Muscle layer of colon (tissue), 2 donors: ENCODE measurements at regions not wholly inside any gene's neighbourhood (a gene's known extent, or its start where the extent isn't known, plus 50 kb on each side); places are given as distances from the start of the nearest gene placed in this dataset.

ENCODE experiments used
- H3K27ac ChIP-seq: one replicate; pipeline ENCODE4 v1.7.0; 2013; ENCODE audit warnings: low read depth, mild to moderate bottlenecking, low read length, moderate library complexity
- H3K27me3 ChIP-seq, 2 donors: one replicate each; pipeline ENCODE4 v1.7.0; 2013; ENCODE audit warnings: low read length in 2 of 2, mild to moderate bottlenecking in 2 of 2; ENCODE audit not compliant: insufficient read depth in 2 of 2, control insufficient read depth in 1 of 2
- H3K36me3 ChIP-seq: one replicate; pipeline ENCODE4 v1.7.0; 2013; ENCODE audit warnings: mild to moderate bottlenecking, low read length; ENCODE audit not compliant: insufficient read depth
- H3K4me1 ChIP-seq: one replicate; pipeline ENCODE4 v1.7.0; 2013; ENCODE audit warnings: mild to moderate bottlenecking, low read length; ENCODE audit not compliant: insufficient read depth
- H3K4me3 ChIP-seq, 2 donors: one replicate each; pipeline ENCODE4 v1.7.0; 2013; ENCODE audit warnings: low read length in 2 of 2, low read depth in 1 of 2, mild to moderate bottlenecking in 1 of 2, moderate library complexity in 1 of 2
- H3K9ac ChIP-seq: one replicate; pipeline ENCODE4 v1.7.0; 2013; ENCODE audit warnings: low read length
- H3K9me3 ChIP-seq: one replicate; pipeline ENCODE4 v1.7.0; 2013; ENCODE audit warnings: mild to moderate bottlenecking, low read length
- donor health status: abdominal sarcoma.
- donor health status: Adenocarcinoma of cecum.

DNA sequence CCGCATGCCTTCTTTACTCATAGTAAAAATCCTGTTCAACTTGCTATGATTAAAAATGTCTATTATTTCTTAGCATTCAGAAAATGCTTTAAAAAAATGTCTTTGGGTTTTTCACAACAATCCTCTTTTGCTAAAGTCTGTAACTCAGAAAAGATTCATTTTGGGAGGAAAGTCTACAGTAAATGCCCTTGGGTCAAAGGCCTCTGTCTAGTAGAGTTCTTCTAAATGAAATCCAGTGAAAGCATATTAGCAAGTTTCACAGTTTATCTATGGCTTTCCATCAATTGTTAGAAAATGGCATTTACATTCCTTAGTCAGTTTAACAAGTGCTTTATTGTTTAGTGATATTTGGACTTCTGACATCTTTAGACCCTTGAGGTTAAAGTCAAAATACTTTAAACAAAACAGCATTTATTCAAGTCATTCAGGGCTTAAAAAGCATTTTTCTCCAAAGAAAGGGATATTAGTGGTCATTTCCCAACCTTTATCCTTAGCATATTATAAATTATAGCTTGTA lies 137.1 kb upstream of the TARS1 start:
- H3K27ac ChIP-seq = no peak overlapping the region
- H3K27me3 ChIP-seq = no peaks in the 10 kb centered on the region
- no peak overlapping the region for H3K4me3 ChIP-seq
- H3K4me1 ChIP-seq = peaks cover 53% of the 10 kb centered on the region
- no peaks in the 10 kb centered on the region for H3K9me3 ChIP-seq
- H3K9ac ChIP-seq = no peak overlapping the region
- no peaks in the 10 kb centered on the region for H3K36me3 ChIP-seq

DNA sequence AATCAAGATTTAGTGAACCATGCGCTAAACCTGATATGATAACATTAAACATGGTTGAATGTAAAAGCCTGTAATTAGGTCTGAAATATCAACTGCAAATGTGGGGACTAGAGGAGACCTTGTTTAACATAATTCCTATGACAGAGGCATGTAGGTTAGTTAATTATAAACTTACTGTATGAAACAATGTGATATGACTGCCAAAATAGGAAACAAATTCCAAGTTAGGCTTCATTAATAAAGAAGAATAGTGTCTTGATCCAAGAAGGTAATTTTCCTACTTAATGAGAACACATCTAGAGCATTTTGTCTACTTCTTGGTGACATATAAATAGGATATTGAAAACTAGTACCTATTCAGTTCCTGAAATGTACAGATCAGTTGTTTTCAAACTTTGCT lies 136.2 kb upstream of the TARS1 start:
- no peaks in the 10 kb centered on the region for H3K27me3 ChIP-seq
- H3K9ac ChIP-seq = no peak overlapping the region
- H3K36me3 ChIP-seq = no peaks in the 10 kb centered on the region
- no peak overlapping the region for H3K4me3 ChIP-seq
- peaks cover 57% of the 10 kb centered on the region for H3K4me1 ChIP-seq
- no peak overlapping the region for H3K27ac ChIP-seq
- H3K9me3 ChIP-seq = no peaks in the 10 kb centered on the region

DNA sequence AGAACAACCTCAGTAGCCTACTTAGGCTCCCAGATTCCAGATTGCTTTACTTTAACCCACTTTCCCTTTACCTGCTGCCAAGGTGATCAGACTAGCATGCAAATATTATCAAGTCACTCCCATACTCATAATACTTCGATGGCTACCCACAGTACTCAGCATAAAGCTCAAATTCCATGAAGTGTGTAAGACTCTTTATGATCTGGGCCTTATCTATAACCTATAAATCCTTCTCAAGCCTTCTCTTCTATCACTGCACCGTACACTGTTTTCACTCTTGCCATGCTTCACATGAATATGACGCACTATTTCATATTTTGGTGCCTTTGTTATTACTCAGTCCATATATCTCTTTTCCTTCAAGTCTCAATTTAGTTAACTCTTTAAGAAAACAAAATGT lies 135.2 kb upstream of the TARS1 start:
- H3K27ac ChIP-seq = no peak overlapping the region
- H3K4me1 ChIP-seq = peaks cover 53% of the 10 kb centered on the region
- no peaks in the 10 kb centered on the region for H3K9me3 ChIP-seq
- no peak overlapping the region for H3K4me3 ChIP-seq
- H3K9ac ChIP-seq = no peak overlapping the region
- H3K27me3 ChIP-seq = no peaks in the 10 kb centered on the region
- no peaks in the 10 kb centered on the region for H3K36me3 ChIP-seq

DNA sequence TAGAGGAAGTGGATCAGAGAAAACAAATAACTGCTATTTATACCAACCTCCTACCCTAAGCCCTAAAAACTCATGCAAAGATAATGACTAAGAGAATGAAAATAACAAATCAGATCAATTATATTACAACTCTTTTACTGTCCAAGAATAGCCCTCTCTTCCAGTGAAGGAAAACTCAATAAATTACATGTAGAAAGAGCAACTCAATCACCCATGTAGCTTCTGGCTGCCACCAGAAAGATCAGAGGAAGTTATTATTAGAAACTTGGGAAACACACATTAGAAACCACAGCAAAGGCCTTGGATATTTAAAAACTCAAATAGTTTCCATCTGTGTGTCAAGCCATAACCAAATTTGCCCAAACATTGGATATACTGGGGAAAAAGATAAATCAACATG lies 134.0 kb upstream of the TARS1 start:
- Histone ChIP-seq H3K9me3 (no peaks in the 10 kb centered on the region), H3K4me1 (peaks cover 56% of the 10 kb centered on the region), H3K4me3 (no peak overlapping the region), H3K27me3 (no peaks in the 10 kb centered on the region), H3K27ac (peak overlapping the region; percentile 10), H3K9ac (no peak overlapping the region), H3K36me3 (no peaks in the 10 kb centered on the region)

DNA sequence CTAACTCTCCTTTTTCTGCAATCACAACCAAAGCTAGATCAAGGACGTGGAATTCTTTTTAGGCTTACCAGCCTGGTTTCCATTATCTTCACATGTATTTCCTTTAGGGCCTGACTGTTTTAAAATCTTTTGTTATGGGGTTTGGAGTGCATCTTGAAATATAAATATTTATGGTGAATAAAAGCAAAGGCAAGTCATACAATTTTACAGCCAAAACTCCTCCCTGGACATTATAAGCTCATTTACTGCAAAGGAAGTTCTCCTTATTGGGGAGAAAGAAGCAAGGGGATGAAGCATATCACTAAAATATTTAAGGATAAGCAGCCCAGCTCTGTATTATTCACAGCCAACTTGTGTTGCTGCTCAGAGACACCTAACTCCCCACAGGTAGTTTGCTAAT lies 132.2 kb upstream of the TARS1 start:
- no peak overlapping the region for H3K4me3 ChIP-seq
- no peak overlapping the region for H3K9ac ChIP-seq
- no peaks in the 10 kb centered on the region for H3K27me3 ChIP-seq
- peaks cover 56% of the 10 kb centered on the region for H3K4me1 ChIP-seq
- H3K36me3 ChIP-seq = no peaks in the 10 kb centered on the region
- H3K9me3 ChIP-seq = no peaks in the 10 kb centered on the region
- peak overlapping the region; percentile 60 for H3K27ac ChIP-seq

DNA sequence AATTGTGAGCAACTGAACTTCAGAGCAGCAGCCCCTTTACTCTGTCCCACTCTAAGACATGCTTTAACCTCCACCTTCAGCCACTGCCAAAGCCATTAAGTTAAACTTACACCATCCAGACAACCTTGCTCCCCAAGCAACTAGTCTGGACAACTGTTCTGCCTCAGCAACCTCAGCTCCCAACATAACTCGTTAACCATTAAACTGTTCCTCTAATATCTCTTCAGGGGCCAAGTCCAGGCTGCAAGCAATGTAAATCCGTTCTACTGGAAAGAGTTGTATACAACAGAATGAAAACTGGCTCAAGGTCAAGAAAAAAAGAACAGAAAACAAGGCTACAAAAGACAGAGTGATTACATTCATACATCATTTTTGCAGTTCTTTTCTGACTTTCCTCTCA lies 131.7 kb upstream of the TARS1 start:
- no peaks in the 10 kb centered on the region for H3K36me3 ChIP-seq
- H3K9me3 ChIP-seq = no peaks in the 10 kb centered on the region
- no peak overlapping the region for H3K9ac ChIP-seq
- no peak overlapping the region for H3K4me3 ChIP-seq
- no peaks in the 10 kb centered on the region for H3K27me3 ChIP-seq
- peaks cover 53% of the 10 kb centered on the region for H3K4me1 ChIP-seq
- no peak overlapping the region for H3K27ac ChIP-seq

DNA sequence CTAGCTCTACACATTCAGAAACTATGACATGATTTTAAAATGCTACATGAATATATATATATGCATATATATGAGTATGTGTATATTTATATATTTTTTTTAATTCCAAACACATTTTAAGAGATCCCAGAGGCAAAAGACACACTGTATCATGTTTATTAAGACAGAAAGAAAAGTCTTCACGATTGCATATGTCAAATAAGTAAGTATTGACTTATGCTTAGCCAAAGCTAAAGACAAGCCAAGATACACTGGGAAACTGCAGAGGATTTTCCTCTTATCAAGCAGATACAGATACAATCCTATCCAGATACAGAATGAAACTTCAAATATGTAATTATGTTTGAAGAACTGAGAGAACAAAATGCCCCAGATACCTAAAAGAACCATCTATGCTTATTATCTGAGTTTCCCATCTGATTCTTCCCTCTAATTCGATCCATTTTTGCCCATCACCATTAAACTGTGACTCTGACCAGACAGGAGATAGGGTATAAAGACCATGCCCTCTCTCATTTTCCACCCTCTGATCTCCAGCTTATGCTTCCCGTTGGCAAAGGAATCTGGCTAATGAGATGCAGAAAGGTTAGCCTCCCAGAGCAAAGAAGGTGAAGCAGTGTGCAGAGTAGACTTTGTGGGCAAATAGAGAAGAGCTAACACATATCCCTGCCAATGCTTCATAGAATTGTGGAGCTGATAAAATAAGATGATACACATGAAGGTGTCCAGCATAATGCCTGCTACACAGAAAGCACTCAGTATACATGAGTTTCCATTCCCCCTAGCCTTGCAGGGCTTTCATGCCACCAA lies 131.0 kb upstream of the TARS1 start:
- Histone ChIP-seq H3K4me3 (no peak overlapping the region), H3K9me3 (no peaks in the 10 kb centered on the region), H3K27me3 (no peaks in the 10 kb centered on the region), H3K36me3 (no peaks in the 10 kb centered on the region), H3K9ac (no peak overlapping the region), H3K4me1 (peaks cover 53% of the 10 kb centered on the region), H3K27ac (no peak overlapping the region)

DNA sequence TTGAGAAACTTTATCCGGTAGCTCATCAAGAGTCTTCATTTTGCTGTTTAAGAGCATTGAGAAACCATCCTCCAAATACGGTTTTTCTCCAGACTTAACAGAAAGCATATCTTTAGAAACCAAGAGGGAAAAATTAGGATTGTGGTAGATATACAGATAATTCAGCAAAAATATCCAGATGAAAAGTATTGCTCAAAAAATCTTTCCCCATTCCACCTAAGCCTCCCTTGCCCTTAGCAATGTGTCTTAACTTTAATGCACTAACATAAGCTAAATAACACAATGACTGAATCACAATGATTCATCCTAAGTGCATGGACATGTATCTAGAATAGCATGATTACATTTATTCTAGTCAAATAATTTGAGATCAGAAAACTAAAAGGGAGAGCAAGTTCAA lies 130.3 kb upstream of the TARS1 start:
- Histone ChIP-seq H3K27me3 (no peaks in the 10 kb centered on the region), H3K27ac (no peak overlapping the region), H3K9me3 (no peaks in the 10 kb centered on the region), H3K9ac (no peak overlapping the region), H3K4me3 (no peak overlapping the region), H3K36me3 (no peaks in the 10 kb centered on the region), H3K4me1 (peaks cover 53% of the 10 kb centered on the region)

DNA sequence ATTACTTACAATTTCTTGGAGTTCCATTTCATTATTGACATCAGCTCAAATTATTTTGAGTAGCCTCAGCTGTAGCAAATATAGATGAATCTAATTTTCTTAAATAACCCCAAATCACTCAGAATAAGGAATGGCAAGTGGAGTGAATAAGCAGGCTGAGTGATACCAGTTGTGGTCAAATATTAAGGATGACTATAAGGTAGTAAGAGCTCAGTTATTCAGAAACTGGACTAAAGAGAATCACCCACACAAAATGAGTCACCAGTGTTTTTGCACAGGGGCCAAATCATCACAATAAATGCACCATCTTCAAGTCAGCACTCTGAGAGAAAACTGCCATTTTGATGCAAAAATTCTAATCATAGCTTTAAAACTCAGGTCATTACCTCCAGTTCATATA lies 128.9 kb upstream of the TARS1 start:
- H3K4me3 ChIP-seq = no peak overlapping the region
- no peaks in the 10 kb centered on the region for H3K9me3 ChIP-seq

DNA sequence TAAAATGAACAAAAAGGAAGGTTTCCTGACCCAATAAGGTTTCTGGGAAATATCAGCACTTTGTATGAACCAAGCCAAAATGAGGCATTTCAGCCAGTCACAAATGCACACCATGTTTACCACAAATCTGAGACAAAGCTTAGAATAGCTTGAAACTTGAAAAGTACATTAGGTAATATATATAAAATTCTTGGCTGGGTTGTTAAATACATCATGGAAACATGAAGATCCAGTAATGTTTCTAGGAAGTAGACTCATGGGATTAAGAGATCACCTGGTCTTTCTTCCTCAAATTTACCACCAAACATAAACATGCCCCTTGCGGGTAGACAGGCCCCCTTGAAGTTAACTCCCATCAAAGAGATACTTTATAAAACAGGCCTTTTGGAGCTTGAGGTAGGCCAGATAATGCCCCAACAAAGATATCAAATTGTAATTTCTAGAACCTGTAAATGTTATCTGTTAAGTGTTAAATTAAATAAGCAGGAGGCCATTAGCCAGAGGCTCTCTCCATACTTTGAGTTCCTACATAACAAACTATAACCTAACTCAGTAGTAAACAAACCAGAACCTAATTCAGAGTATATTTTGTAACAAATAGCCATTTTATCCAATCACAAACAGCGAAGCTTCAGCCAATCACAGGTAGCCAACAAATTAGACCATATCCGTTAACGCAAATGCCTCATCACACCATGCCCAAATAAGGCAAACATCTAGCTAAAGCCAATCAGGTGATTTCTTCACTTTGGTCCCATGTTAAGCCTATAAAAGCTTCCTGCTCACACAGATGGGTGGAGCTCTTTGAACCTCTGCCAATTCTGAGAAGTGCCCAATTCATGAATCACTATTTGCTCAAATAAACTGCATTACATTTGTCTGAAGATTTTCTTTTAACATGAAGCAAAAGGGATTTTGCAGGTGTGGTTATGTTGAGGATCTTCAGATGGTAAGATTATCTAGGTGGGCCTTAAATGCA lies 127.9 kb upstream of the TARS1 start:
- Histone ChIP-seq H3K4me1 (peaks cover 39% of the 10 kb centered on the region), H3K9ac (no peak overlapping the region), H3K4me3 (no peak overlapping the region), H3K27me3 (no peaks in the 10 kb centered on the region), H3K36me3 (no peaks in the 10 kb centered on the region), H3K9me3 (no peaks in the 10 kb centered on the region), H3K27ac (no peak overlapping the region)

More for the DNA sequence above, 128.9 kb upstream of the TARS1 start:
- no peak overlapping the region for H3K9ac ChIP-seq
- H3K27me3 ChIP-seq = no peaks in the 10 kb centered on the region
- H3K4me1 ChIP-seq = peaks cover 43% of the 10 kb centered on the region
- H3K27ac ChIP-seq = no peak overlapping the region
- no peaks in the 10 kb centered on the region for H3K36me3 ChIP-seq

DNA sequence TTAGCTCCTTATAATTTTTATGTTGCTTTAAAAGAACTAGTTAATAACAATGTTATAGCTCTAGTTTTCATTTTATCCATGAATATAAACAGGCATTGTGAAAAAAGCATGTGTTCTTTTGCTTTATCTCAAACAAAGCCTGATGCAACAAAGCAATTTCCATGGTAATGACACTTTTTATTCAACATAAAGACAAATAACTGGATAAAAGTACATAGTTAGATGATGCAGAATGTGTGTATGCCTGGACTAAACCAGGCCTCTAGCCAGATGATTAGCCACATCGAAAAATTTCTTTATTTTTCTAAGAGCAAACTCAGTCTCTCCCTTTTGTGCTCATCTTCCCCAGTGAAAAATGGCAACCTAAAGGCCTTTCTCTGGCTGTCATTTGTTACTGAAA lies 125.6 kb upstream of the TARS1 start:
- H3K4me1 ChIP-seq = peaks cover 37% of the 10 kb centered on the region
- no peak overlapping the region for H3K9ac ChIP-seq
- no peaks in the 10 kb centered on the region for H3K9me3 ChIP-seq
- no peak overlapping the region for H3K4me3 ChIP-seq
- H3K27me3 ChIP-seq = no peaks in the 10 kb centered on the region
- no peaks in the 10 kb centered on the region for H3K36me3 ChIP-seq
- no peak overlapping the region for H3K27ac ChIP-seq
